Astrocyte (in vitro differentiated cells and primary cell): ENCODE measurements at regions not wholly inside any gene's neighbourhood (a gene's known extent, or its start where the extent isn't known, plus 50 kb on each side); places are given as distances from the start of the nearest gene placed in this dataset.

ENCODE experiments used
- DNase-seq: peaks from one replicate; pipeline ENCODE4 v3.0.0-alpha.2; 2010; ENCODE audit warnings: low read depth
- FAIRE-seq: peaks from 2 replicates; lab custom pipeline; 2011; peaks lifted over from hg19 to GRCh38; lab: Jason Lieb, UNC
- H2AFZ ChIP-seq: 2 replicates; pipeline ENCODE4 v1.6.0; 2012; ENCODE audit warnings: low read depth, low read length, inconsistent platforms
- H3K27ac ChIP-seq: 2 replicates; pipeline ENCODE4 v1.5.1; 2011; ENCODE audit warnings: low read depth, low read length, inconsistent platforms
- H3K27me3 ChIP-seq: 2 replicates; pipeline ENCODE4 v1.6.0; 2011; ENCODE audit warnings: low read length, inconsistent platforms; ENCODE audit not compliant: insufficient read depth
- H3K36me3 ChIP-seq: 2 replicates; pipeline ENCODE4 v1.5.1; 2011; ENCODE audit warnings: low read length, inconsistent platforms; ENCODE audit not compliant: insufficient read depth
- H3K4me1 ChIP-seq: 2 replicates; pipeline ENCODE4 v1.5.1; 2011; ENCODE audit warnings: low read length, inconsistent platforms; ENCODE audit not compliant: insufficient read depth
- H3K4me2 ChIP-seq: 2 replicates; pipeline ENCODE4 v1.6.0; 2012; ENCODE audit warnings: low read length, inconsistent platforms
- H3K4me3 ChIP-seq: 2 replicates; pipeline ENCODE4 v1.5.1; 2011; ENCODE audit warnings: low read depth, mild to moderate bottlenecking, low read length, inconsistent platforms; ENCODE audit not compliant: insufficient read depth
- H3K79me2 ChIP-seq: 2 replicates; pipeline ENCODE4 v1.6.0; 2012; ENCODE audit warnings: mild to moderate bottlenecking, low read length, inconsistent platforms; ENCODE audit not compliant: insufficient read depth
- H3K9ac ChIP-seq: 2 replicates; pipeline ENCODE4 v1.6.0; 2012; ENCODE audit warnings: mild to moderate bottlenecking, low read length, inconsistent platforms
- H3K9me3 ChIP-seq: 2 replicates; pipeline ENCODE4 v1.5.1; 2012; ENCODE audit warnings: low read depth, mild to moderate bottlenecking, low read length, inconsistent platforms; ENCODE audit not compliant: insufficient read depth
- H4K20me1 ChIP-seq: 2 replicates; pipeline ENCODE4 v1.6.0; 2012; ENCODE audit warnings: low read length, inconsistent platforms; ENCODE audit not compliant: insufficient read depth
- H3K27ac Mint-ChIP-seq: one replicate; pipeline ENCODE4 v1.8.0; 2021; ENCODE audit warnings: mild to moderate bottlenecking, mixed read lengths; ENCODE audit not compliant: unreplicated experiment
- H3K27me3 Mint-ChIP-seq: one replicate; pipeline ENCODE4 v1.8.0; 2021; ENCODE audit warnings: low read depth, mixed read lengths; ENCODE audit not compliant: unreplicated experiment
- H3K36me3 Mint-ChIP-seq: one replicate; pipeline ENCODE4 v1.8.0; 2021; ENCODE audit warnings: low read depth, mixed read lengths; ENCODE audit not compliant: unreplicated experiment
- H3K4me1 Mint-ChIP-seq: one replicate; pipeline ENCODE4 v1.8.0; 2021; ENCODE audit warnings: low read depth, mixed read lengths; ENCODE audit not compliant: unreplicated experiment
- H3K4me3 Mint-ChIP-seq: one replicate; pipeline ENCODE4 v1.8.0; 2021; ENCODE audit warnings: mild to moderate bottlenecking, moderate library complexity, mixed read lengths; ENCODE audit not compliant: unreplicated experiment
- H3K9me3 Mint-ChIP-seq: one replicate; pipeline ENCODE4 v1.8.0; 2021; ENCODE audit warnings: mild to moderate bottlenecking, mixed read lengths; ENCODE audit not compliant: unreplicated experiment
- CTCF ChIP-seq: IDR thresholded peaks from 2 replicates; pipeline ENCODE4 v1.5.1; 2011; ENCODE audit warnings: low read depth, mild to moderate bottlenecking, inconsistent platforms, low read length, moderate library complexity; ENCODE audit not compliant: insufficient read depth
- EZH2 ChIP-seq: IDR thresholded peaks from 2 replicates; pipeline ENCODE4 v1.6.1; 2012; ENCODE audit warnings: mild to moderate bottlenecking, low read length, inconsistent platforms; ENCODE audit not compliant: insufficient read depth

GRCh38 chr1:232575763-232576040 lies 54.2 kb downstream of the SIPA1L2 start:
- Mint-ChIP-seq H3K4me3 (no peak overlapping the region), H3K36me3 (no peaks in the 10 kb centered on the region), H3K27me3 (no peaks in the 10 kb centered on the region), H3K9me3 (no peaks in the 10 kb centered on the region), H3K4me1 (peaks cover 16% of the 10 kb centered on the region), H3K27ac (no peak overlapping the region)
- Histone ChIP-seq H3K27ac (no peak overlapping the region), H3K79me2 (no peaks in the 10 kb centered on the region), H3K4me3 (no peak overlapping the region), H2AFZ (no peak overlapping the region), H3K36me3 (no peaks in the 10 kb centered on the region), H3K4me2 (no peak overlapping the region), H3K4me1 (no peaks in the 10 kb centered on the region), H3K9ac (no peak overlapping the region), H3K9me3 (no peaks in the 10 kb centered on the region), H3K27me3 (no peaks in the 10 kb centered on the region), H4K20me1 (no peaks in the 10 kb centered on the region)
- no peak for FAIRE-seq
- DNase-seq, result no peak
- no peak for TF ChIP-seq CTCF
- no peak for TF ChIP-seq EZH2

- DNase-seq (peak; percentile 42), FAIRE-seq (no peak)
- Mint-ChIP-seq H3K27ac (peak overlapping the region; percentile 54), H3K4me3 (no peak overlapping the region), H3K36me3 (no peaks in the 10 kb centered on the region), H3K27me3 (no peaks in the 10 kb centered on the region), H3K9me3 (no peaks in the 10 kb centered on the region), H3K4me1 (peaks cover 17% of the 10 kb centered on the region)
- no peaks in the 10 kb centered on the region for H3K9me3 ChIP-seq
- peak overlapping the region; percentile 40 for H3K4me2 ChIP-seq
- H2AFZ ChIP-seq, result no peak overlapping the region
- no peaks in the 10 kb centered on the region for H3K4me1 ChIP-seq
- no peak overlapping the region for H3K27ac ChIP-seq
- H3K79me2 ChIP-seq, result no peaks in the 10 kb centered on the region
- no peak overlapping the region for H3K4me3 ChIP-seq
- TF ChIP-seq EZH2 (no peak), CTCF (no peak)
- no peaks in the 10 kb centered on the region for H3K36me3 ChIP-seq
- no peaks in the 10 kb centered on the region for H4K20me1 ChIP-seq
- H3K9ac ChIP-seq, result no peak overlapping the region
- H3K27me3 ChIP-seq, result no peaks in the 10 kb centered on the region
These were observed 54.8 kb downstream of the SIPA1L2 start for GRCh38 chr1:232574889-232575762.

- DNase-seq (no peak), FAIRE-seq (no peak)
- H4K20me1 ChIP-seq, result no peaks in the 10 kb centered on the region
- H3K9me3 Mint-ChIP-seq, result no peaks in the 10 kb centered on the region
- no peaks in the 10 kb centered on the region for H3K36me3 ChIP-seq
- no peak overlapping the region for H3K4me3 ChIP-seq
- no peak for TF ChIP-seq EZH2
- no peak for TF ChIP-seq CTCF
- no peak overlapping the region for H2AFZ ChIP-seq
- H3K27me3 ChIP-seq, result no peaks in the 10 kb centered on the region
- no peak overlapping the region for H3K4me3 Mint-ChIP-seq
- H3K27ac Mint-ChIP-seq, result no peak overlapping the region
- H3K27me3 Mint-ChIP-seq, result no peaks in the 10 kb centered on the region
- no peak overlapping the region for H3K9ac ChIP-seq
- no peak overlapping the region for H3K4me2 ChIP-seq
- peaks cover 15% of the 10 kb centered on the region for H3K4me1 Mint-ChIP-seq
- H3K36me3 Mint-ChIP-seq, result no peaks in the 10 kb centered on the region
- H3K4me1 ChIP-seq, result no peaks in the 10 kb centered on the region
- H3K27ac ChIP-seq, result no peak overlapping the region
- no peaks in the 10 kb centered on the region for H3K9me3 ChIP-seq
- H3K79me2 ChIP-seq, result no peaks in the 10 kb centered on the region
These were observed 55.9 kb downstream of the SIPA1L2 start for GRCh38 chr1:232574077-232574476.
